RWPE2 (cell line): ENCODE measurements at regions not wholly inside any gene's neighbourhood (a gene's known extent, or its start where the extent isn't known, plus 50 kb on each side); places are given as distances from the start of the nearest gene placed in this dataset.

Experiments
- ATAC-seq: fragments of 200-7000 bp; cut with Tn5 transposase; 3 replicates; pipeline ENCODE4 v1.9.1; 2021; ENCODE audit warnings: low read depth
- DNase-seq: peaks from one replicate; pipeline ENCODE4 v3.0.0-alpha.2; 2020; ENCODE audit warnings: low spot score
- H3K27ac ChIP-seq: fragments of 450-650 bp; 2 replicates; pipeline ENCODE4 v1.5.1; 2017; ENCODE audit warnings: mild to moderate bottlenecking; ENCODE audit not compliant: poor library complexity, severe bottlenecking
- H3K27me3 ChIP-seq: fragments of 250-450 bp; sonication (Bioruptor Pico); 2 replicates; pipeline ENCODE4 v1.5.1; 2021; ENCODE audit warnings: mild to moderate bottlenecking, moderate library complexity; ENCODE audit not compliant: insufficient read depth, poor library complexity, severe bottlenecking
- H3K36me3 ChIP-seq: fragments of 250-450 bp; sonication (Bioruptor Pico); 2 replicates; pipeline ENCODE4 v1.5.1; 2020; ENCODE audit warnings: low read depth, mild to moderate bottlenecking, moderate library complexity
- H3K4me1 ChIP-seq: fragments of 250-450 bp; sonication (Bioruptor Pico); 2 replicates; pipeline ENCODE4 v1.5.1; 2021; ENCODE audit warnings: mild to moderate bottlenecking, moderate library complexity; ENCODE audit not compliant: insufficient read depth, poor library complexity, severe bottlenecking
- H3K4me3 ChIP-seq: fragments of 250-450 bp; sonication (Bioruptor Pico); 2 replicates; pipeline ENCODE4 v1.5.1; 2021; ENCODE audit warnings: mild to moderate bottlenecking, moderate library complexity; ENCODE audit not compliant: severe bottlenecking
- H3K9me3 ChIP-seq: fragments of 250-450 bp; sonication (Bioruptor Pico); 2 replicates; pipeline ENCODE4 v1.5.1; 2021; ENCODE audit warnings: mild to moderate bottlenecking, moderate library complexity; ENCODE audit not compliant: severe bottlenecking
- CTCF ChIP-seq: fragments of 450-650 bp; IDR thresholded peaks from one replicate; pipeline ENCODE4 v1.5.1; 2017; ENCODE audit warnings: mild to moderate bottlenecking, moderate library complexity; ENCODE audit not compliant: poor library complexity, severe bottlenecking

GRCh38 chr2:237179161-237179560 lies 93.5 kb downstream of the COPS8 start:
- no peak overlapping the region for H3K27ac ChIP-seq
- ATAC-seq, result no peak
- no peaks in the 10 kb centered on the region for H3K27me3 ChIP-seq

DNA sequence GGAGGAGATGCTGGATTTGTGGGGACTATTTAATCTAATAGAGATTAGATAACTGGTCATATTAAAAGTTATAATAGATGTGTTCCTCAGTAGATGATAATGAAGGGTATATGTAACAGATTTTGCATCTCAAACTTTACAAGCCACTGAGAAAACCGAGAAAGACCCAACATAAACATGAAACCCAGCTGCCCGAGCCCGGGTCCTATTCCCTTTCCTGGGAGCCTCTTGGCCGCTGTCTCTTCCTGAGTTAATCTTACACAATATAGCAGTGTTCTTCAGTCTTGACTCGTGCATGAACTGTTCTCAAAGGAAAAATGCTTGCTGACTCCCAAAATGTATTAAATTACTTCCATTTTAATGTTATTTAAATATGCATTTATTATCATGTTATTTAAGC lies 94.5 kb downstream of the COPS8 start:
- no peak overlapping the region for H3K4me3 ChIP-seq
- H3K27ac ChIP-seq, result no peak overlapping the region
- DNase-seq, result no peak
- H3K4me1 ChIP-seq, result peaks cover 12% of the 10 kb centered on the region
- no peaks in the 10 kb centered on the region for H3K9me3 ChIP-seq
- TF ChIP-seq CTCF, result no peak
- no peaks in the 10 kb centered on the region for H3K27me3 ChIP-seq
- no peaks in the 10 kb centered on the region for H3K36me3 ChIP-seq
- no peak for ATAC-seq

More at GRCh38 chr2:237179161-237179560, 93.5 kb downstream of the COPS8 start:
- no peak for TF ChIP-seq CTCF
- no peaks in the 10 kb centered on the region for H3K36me3 ChIP-seq
- H3K4me3 ChIP-seq, result no peak overlapping the region
- no peaks in the 10 kb centered on the region for H3K9me3 ChIP-seq
- DNase-seq, result no peak
- peaks cover 9% of the 10 kb centered on the region for H3K4me1 ChIP-seq

- H3K36me3 ChIP-seq, result no peaks in the 10 kb centered on the region
These were observed 95.3 kb downstream of the COPS8 start for GRCh38 chr2:237180987-237181386.

DNA sequence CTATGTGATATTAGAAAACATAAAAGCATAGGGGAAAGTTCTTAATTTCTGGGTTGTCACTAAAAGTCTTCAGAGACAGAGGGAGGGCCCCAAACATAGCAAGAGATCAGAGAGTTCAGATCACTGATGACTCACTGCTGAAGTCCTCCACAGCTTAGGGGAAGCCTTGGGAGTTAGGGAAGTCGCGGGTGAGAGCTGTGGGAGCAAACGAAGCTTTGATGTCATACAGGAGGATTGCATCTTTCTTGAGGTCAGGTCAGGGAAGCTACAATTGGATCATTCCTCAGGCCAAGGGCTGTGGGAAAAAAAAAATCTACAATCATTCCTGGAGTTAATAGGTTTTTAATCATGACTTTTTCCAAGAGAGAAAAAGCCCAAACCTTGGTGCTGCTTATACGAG lies 96.2 kb downstream of the COPS8 start:
- Histone ChIP-seq H3K4me3 (no peak overlapping the region), H3K27me3 (no peaks in the 10 kb centered on the region), H3K4me1 (peaks cover 12% of the 10 kb centered on the region), H3K27ac (no peak overlapping the region), H3K9me3 (no peaks in the 10 kb centered on the region), H3K36me3 (no peaks in the 10 kb centered on the region)
- DNase-seq (no peak), ATAC-seq (no peak)
- TF ChIP-seq CTCF, result no peak

More at GRCh38 chr2:237180987-237181386, 95.3 kb downstream of the COPS8 start:
- no peaks in the 10 kb centered on the region for H3K27me3 ChIP-seq
- ATAC-seq, result no peak
- TF ChIP-seq CTCF, result no peak
- H3K9me3 ChIP-seq, result no peaks in the 10 kb centered on the region
- no peak for DNase-seq
- H3K4me1 ChIP-seq, result peaks cover 12% of the 10 kb centered on the region
- H3K27ac ChIP-seq, result no peak overlapping the region
- no peak overlapping the region for H3K4me3 ChIP-seq

- H3K9me3 ChIP-seq, result no peaks in the 10 kb centered on the region
- no peak for DNase-seq
These were observed 96.9 kb downstream of the COPS8 start for GRCh38 chr2:237182422-237183123.

More at GRCh38 chr2:237182422-237183123, 96.9 kb downstream of the COPS8 start:
- H3K27ac ChIP-seq, result no peak overlapping the region
- ATAC-seq, result no peak
- no peak overlapping the region for H3K4me3 ChIP-seq
- H3K27me3 ChIP-seq, result no peaks in the 10 kb centered on the region
- H3K36me3 ChIP-seq, result no peaks in the 10 kb centered on the region
- no peak for TF ChIP-seq CTCF
- H3K4me1 ChIP-seq, result peaks cover 12% of the 10 kb centered on the region
